ENCODE measurements at regions not wholly inside any gene's neighbourhood (a gene's known extent, or its start where the extent isn't known, plus 50 kb on each side); places are given as distances from the start of the nearest gene placed in this dataset.
"Not testable (repeated sequence)": the region's sequence is repeated elsewhere in the genome, so short reads cannot be mapped to it uniquely, and the experiment has no call there.

GRCh38 chr7:120190109-120190508 lies 82.9 kb upstream of the KCND2 start:
- Histone ChIP-seq H3K36me3 (ENCODE audit: control insufficient read depth, insufficient read depth, low read length) (no peaks in the 10 kb centered on the region), H3K27ac (ENCODE audit: low read length) (no peak overlapping the region), H3K4me3 (ENCODE audit: low read length) (no peak overlapping the region), H3K27me3 (ENCODE audit: control insufficient read depth, insufficient read depth, low read length) (no peaks in the 10 kb centered on the region), H3K4me1 (ENCODE audit: control insufficient read depth, insufficient read depth, low read length) (no peaks in the 10 kb centered on the region), H3K9me3 (ENCODE audit: control insufficient read depth, insufficient read depth, low read length) (no peaks in the 10 kb centered on the region)
- Mint-ChIP-seq H3K4me1 (no peaks in the 10 kb centered on the region), H3K36me3 (no peaks in the 10 kb centered on the region), H3K4me3 (no peak overlapping the region), H3K9me3 (peaks cover 8 to 11% of the 10 kb centered on the region in 2 donors), H3K27ac (no peak overlapping the region), H3K27me3 (ENCODE audit: low read depth in 2 of 2) (no peaks in the 10 kb centered on the region)
- DNase-seq (no peak), ATAC-seq (no peak)
- intact Hi-C loops (cut with micrococcal nuclease), result no loop called here
- TF ChIP-seq CTCF (IDR thresholded peaks at IDR 0.05), result no peak

GRCh38 chr7:120190566-120190965 lies 82.4 kb upstream of the KCND2 start:
- H3K4me3 Mint-ChIP-seq, result no peak overlapping the region
- Histone ChIP-seq H3K27me3 (ENCODE audit: control insufficient read depth, insufficient read depth, low read length) (no peaks in the 10 kb centered on the region), H3K27ac (ENCODE audit: low read length) (no peak overlapping the region), H3K36me3 (ENCODE audit: control insufficient read depth, insufficient read depth, low read length) (no peaks in the 10 kb centered on the region), H3K9me3 (ENCODE audit: control insufficient read depth, insufficient read depth, low read length) (no peaks in the 10 kb centered on the region), H3K4me1 (ENCODE audit: control insufficient read depth, insufficient read depth, low read length) (no peaks in the 10 kb centered on the region), H3K4me3 (ENCODE audit: low read length) (no peak overlapping the region)
- peaks cover 10 to 12% of the 10 kb centered on the region in 2 donors for H3K9me3 Mint-ChIP-seq
- no peaks in the 10 kb centered on the region for H3K36me3 Mint-ChIP-seq
- WGBS (ENCODE audit: insufficient coverage), result 80% methylated on average over 1 of the region's 1 CpG
- no peak overlapping the region for H3K27ac Mint-ChIP-seq
- no peak for TF ChIP-seq CTCF (IDR thresholded peaks at IDR 0.05)
- no peaks in the 10 kb centered on the region for H3K4me1 Mint-ChIP-seq
- DNase-seq, result no peak
- H3K27me3 Mint-ChIP-seq (ENCODE audit: low read depth in 2 of 2), result no peaks in the 10 kb centered on the region
- ATAC-seq, result no peak
- intact Hi-C loops (cut with micrococcal nuclease), result no loop called here

GRCh38 chr7:120191423-120191822 lies 81.6 kb upstream of the KCND2 start:
- H3K4me1 ChIP-seq (ENCODE audit: control insufficient read depth, insufficient read depth, low read length), result not testable (repeated sequence)

GRCh38 chr7:120201290-120201689 lies 71.7 kb upstream of the KCND2 start:
- no peak overlapping the region for H3K27ac Mint-ChIP-seq
- H3K27me3 ChIP-seq (ENCODE audit: control insufficient read depth, insufficient read depth, low read length), result no peaks in the 10 kb centered on the region
- no peak for DNase-seq
- WGBS (ENCODE audit: insufficient coverage), result no CpG with 5 or more reads among the region's 1 CpG
- H3K4me1 Mint-ChIP-seq, result no peaks in the 10 kb centered on the region
- no peak overlapping the region for H3K4me3 ChIP-seq (ENCODE audit: low read length)
- no peaks in the 10 kb centered on the region for H3K27me3 Mint-ChIP-seq (ENCODE audit: low read depth in 2 of 2)
- H3K4me1 ChIP-seq (ENCODE audit: control insufficient read depth, insufficient read depth, low read length), result no peaks in the 10 kb centered on the region
- H3K36me3 Mint-ChIP-seq, result no peaks in the 10 kb centered on the region
- H3K27ac ChIP-seq (ENCODE audit: low read length), result no peak overlapping the region
- no peaks in the 10 kb centered on the region for H3K9me3 ChIP-seq (ENCODE audit: control insufficient read depth, insufficient read depth, low read length)
- H3K9me3 Mint-ChIP-seq, result peaks cover 3 to 8% of the 10 kb centered on the region in 2 donors
- no peak overlapping the region for H3K4me3 Mint-ChIP-seq
- H3K36me3 ChIP-seq (ENCODE audit: control insufficient read depth, insufficient read depth, low read length), result no peaks in the 10 kb centered on the region
- no peak for TF ChIP-seq CTCF (IDR thresholded peaks at IDR 0.05)
- ATAC-seq, result no peak
- intact Hi-C loops (cut with micrococcal nuclease), result no loop called here

More at GRCh38 chr7:120191423-120191822, 81.6 kb upstream of the KCND2 start:
- H3K36me3 ChIP-seq (ENCODE audit: control insufficient read depth, insufficient read depth, low read length); H3K9me3 ChIP-seq (ENCODE audit: control insufficient read depth, insufficient read depth, low read length); H3K4me3 ChIP-seq (ENCODE audit: low read length); H3K4me1 Mint-ChIP-seq; H3K4me3 Mint-ChIP-seq; H3K27me3 Mint-ChIP-seq (ENCODE audit: low read depth in 2 of 2); intact Hi-C loops (cut with micrococcal nuclease); H3K27me3 ChIP-seq (ENCODE audit: control insufficient read depth, insufficient read depth, low read length); H3K27ac ChIP-seq (ENCODE audit: low read length); ATAC-seq; H3K36me3 Mint-ChIP-seq; DNase-seq; H3K27ac Mint-ChIP-seq: not testable (repeated sequence)
- peaks cover 10 to 15% of the 10 kb centered on the region in 2 donors for H3K9me3 Mint-ChIP-seq
- no CpG with 5 or more reads among the region's 1 CpG for WGBS (ENCODE audit: insufficient coverage)

All from natural killer cell (primary cell).